GM21786 (cell line): ENCODE measurements at regions not wholly inside any gene's neighbourhood (a gene's known extent, or its start where the extent isn't known, plus 50 kb on each side); places are given as distances from the start of the nearest gene placed in this dataset.

Experiments
- ATAC-seq: cut with Tn5 transposase; IDR thresholded peaks from one replicate; pipeline ENCODE4 v1.9.1; 2021; ENCODE audit not compliant: unreplicated experiment

GRCh38 chr20:56797023-56797422 is 167.9 kb downstream of the TFAP2C start:
- ATAC-seq = no peak

GRCh38 chr20:56798634-56799033 is 169.5 kb downstream of the TFAP2C start:
- ATAC-seq = no peak

GRCh38 chr20:56799187-56799586 is 170.1 kb downstream of the TFAP2C start:
- ATAC-seq = no peak

DNA sequence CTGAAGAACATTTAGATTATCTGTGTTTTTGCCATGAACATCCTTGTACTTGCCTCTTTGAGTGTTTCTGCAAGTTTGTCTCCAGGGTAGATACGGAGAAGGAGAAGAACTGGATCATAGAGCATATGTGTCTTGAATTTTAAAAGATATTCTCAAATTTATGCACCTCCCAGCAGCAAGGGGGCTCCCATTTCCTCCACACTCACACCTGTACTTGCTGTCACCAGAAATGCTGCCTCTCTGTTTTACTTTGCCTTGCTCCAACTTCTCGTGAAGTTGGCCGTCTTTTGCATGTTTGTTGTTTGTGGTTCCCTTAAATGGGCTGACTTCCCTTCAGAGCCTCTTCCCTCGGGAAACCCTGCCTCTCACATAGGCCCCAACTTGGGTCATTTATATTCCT is 171.0 kb downstream of the TFAP2C start:
- ATAC-seq = no peak

GRCh38 chr20:56801971-56802755 is 173.1 kb downstream of the TFAP2C start:
- no peak for ATAC-seq

DNA sequence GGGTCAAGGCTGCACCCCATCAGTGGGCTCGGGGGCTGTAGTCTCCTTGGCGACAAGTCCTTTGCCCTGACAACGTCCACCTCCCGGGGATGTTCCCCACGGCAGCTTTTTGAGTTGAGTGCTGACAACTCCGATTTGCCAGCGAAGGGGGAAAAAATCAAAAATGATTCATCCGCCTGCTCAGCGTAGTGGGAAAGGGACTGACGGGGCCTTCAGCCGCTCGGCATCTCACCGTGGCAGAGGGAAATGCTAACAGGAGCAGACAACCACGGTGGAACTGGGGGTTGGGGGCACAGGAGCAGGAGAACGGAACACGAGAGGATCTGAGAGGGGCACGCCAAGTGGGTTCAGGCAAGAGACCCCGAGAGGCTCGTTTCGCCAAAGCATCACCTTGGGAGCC is 173.7 kb downstream of the TFAP2C start:
- no peak for ATAC-seq

DNA sequence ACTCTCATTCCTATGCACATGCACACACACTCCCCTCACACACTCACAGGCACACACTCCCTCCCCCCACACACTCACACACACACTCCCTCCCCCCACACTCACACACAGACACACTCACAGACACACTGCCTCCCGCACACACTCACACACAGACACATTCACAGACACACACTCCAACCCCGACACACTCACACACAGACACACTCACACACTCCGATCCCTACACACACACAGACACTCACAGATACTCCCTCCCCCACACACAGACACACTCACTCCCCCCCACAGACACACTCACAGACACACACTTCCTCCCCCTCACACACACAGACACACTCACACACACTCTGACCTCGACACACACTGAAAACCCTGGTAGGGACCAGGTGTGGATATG is 176.2 kb downstream of the TFAP2C start:
- ATAC-seq = no peak

DNA sequence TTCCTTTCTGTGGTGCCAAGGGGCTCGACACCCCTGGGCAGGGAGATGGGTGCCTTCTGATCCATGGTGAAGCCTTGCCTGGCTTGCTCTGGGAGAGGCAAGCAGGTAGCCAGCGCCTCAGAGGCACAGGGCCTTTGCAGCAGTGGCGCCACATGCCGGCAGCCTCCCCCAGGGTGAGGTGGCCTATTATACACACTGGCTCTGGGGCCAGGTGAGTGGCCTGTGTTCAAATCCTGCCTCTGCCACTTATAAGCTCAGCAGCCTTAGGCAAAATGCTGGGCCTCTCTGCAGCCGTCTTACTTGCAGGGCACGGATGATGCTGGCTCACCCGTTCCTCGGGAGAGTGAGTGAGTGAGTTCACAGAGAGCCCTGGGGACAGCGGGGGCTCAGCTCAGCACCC is 176.9 kb downstream of the TFAP2C start:
- no peak for ATAC-seq

DNA sequence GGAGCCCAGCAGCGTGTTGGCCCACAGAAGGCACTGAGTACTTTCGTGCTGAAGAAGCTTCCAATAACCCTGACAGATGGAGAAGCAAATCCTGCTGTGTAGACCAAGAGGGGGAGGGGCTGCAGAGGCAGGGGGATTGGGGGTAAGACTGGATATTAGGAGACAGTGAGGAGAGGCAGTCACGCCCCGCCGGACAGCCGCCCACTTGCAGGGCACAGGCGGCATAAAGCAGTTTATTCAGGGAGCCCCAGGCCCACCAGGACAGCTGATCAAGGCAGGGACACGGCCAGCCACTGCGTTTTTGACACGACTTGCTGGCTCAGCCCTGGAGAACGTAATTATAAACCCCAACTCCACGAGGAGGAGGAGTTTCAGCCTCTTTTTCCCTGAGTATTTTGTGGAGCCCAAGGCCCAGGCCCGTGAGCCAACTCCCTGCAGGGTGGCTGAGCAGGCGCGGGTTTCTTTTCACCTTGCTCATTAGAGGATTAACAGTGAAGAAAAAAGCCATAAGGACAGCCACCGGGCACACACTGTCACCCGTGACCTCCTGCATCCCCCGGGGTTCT is 177.9 kb downstream of the TFAP2C start:
- ATAC-seq = no peak

- ATAC-seq = no peak
Observed at GRCh38 chr20:56808117-56808725, 179.1 kb downstream of the TFAP2C start.

GRCh38 chr20:56808732-56809131 is 179.6 kb downstream of the TFAP2C start:
- ATAC-seq = no peak

- ATAC-seq = no peak
Observed at GRCh38 chr20:56809668-56810067, 180.6 kb downstream of the TFAP2C start.

DNA sequence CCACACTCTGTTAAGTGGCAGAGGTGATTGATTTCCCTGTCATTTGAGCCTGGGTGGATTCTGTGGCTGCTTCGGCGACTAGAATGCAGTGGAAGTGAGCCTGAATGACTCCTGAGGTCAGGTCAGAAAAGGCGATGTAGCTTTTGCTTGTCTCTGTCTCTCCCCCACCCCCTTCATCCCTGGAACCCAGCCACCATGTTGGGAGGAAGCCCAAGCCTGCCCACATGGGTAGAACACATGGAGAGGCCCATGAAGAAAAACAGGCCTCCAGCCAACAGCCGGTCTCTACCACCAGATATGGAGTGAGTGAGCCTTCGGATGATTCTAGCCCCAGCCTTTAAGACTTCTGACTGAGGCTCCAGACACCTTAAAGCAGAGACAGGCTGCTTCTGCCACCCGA is 181.0 kb downstream of the TFAP2C start:
- no peak for ATAC-seq

- ATAC-seq = no peak
Observed at GRCh38 chr20:56815796-56816195, 186.7 kb downstream of the TFAP2C start.

- no peak for ATAC-seq
Observed at GRCh38 chr20:56816349-56816748, 187.2 kb downstream of the TFAP2C start.

GRCh38 chr20:56817780-56818675 is 188.9 kb downstream of the TFAP2C start:
- ATAC-seq = no peak

DNA sequence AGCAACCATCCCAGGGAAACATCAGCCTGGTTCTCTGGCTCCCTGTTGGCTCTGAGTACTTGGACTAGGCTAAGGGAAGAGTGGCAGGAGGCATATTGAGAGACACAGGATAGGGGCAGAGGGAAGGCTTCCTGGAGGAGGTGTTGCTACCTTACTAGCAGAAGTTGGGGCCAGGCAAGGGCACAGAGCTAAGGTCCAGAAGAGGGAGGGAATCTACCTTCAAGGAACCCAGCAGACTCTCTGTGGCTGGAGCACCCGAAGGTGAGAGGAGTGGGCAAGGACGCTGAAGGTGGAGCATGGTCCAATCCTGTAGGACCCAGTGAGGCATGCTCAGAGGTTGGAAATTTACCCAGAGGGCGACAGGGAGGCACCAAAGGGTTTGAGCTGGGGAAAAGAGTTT is 191.9 kb downstream of the TFAP2C start:
- ATAC-seq = no peak

DNA sequence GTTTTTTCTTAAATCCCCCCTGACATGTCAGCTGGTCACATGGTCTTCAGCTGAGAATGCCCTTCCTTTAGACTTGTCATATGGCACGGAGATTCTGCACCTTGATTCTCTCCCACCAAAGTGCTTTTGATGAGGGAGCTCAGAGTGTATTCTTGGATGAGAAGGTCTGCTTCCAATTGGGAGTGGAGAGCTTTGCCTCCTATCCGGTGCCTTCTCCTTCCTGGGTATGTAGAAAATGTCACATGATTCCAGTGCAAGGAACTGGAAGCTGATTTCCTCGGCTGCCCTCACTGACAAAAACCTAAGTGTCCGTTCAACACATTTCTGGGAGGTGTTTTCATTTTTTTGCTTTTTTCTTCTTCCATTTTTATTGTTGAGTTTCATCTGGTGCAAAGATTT is 197.2 kb downstream of the TFAP2C start:
- ATAC-seq = no peak

- ATAC-seq = no peak
Observed at GRCh38 chr20:56826705-56827665, 197.9 kb downstream of the TFAP2C start.

GRCh38 chr20:56827763-56828162 is 198.7 kb downstream of the TFAP2C start:
- ATAC-seq = no peak
